Liver (tissue), 8 donors: ENCODE measurements at regions not wholly inside any gene's neighbourhood (a gene's known extent, or its start where the extent isn't known, plus 50 kb on each side); places are given as distances from the start of the nearest gene placed in this dataset.

Experiments used
- DNase-seq: peaks from one replicate; pipeline ENCODE4 v3.0.0-alpha.2; 2017; ENCODE audit warnings: low spot score
- H3K27ac ChIP-seq, 2 donors: one replicate each; pipeline ENCODE4 v1.7.0; 2013; ENCODE audit warnings: inconsistent platforms in 2 of 2, low read length in 2 of 2, control low read depth in 1 of 2, low read depth in 1 of 2, mild to moderate bottlenecking in 1 of 2
- H3K27me3 ChIP-seq, 4 donors: one replicate each; pipeline versions ENCODE4 v1.6.1 to v1.7.0; 2013; ENCODE audit warnings: low read length in 3 of 4, inconsistent platforms in 1 of 4, mild to moderate bottlenecking in 1 of 4, moderate library complexity in 1 of 4; ENCODE audit not compliant: control insufficient read depth in 4 of 4, insufficient read depth in 4 of 4
- H3K36me3 ChIP-seq, 4 donors: one replicate each; pipeline versions ENCODE4 v1.6.1 to v1.7.0; 2013; ENCODE audit warnings: low read length in 3 of 4, mild to moderate bottlenecking in 3 of 4, low read depth in 1 of 4, moderate library complexity in 1 of 4; ENCODE audit not compliant: control insufficient read depth in 4 of 4, insufficient read depth in 3 of 4
- H3K4me1 ChIP-seq, 4 donors: one replicate each; pipeline versions ENCODE4 v1.6.1 to v1.7.0; 2013; ENCODE audit warnings: low read length in 3 of 4, mild to moderate bottlenecking in 3 of 4, moderate library complexity in 1 of 4; ENCODE audit not compliant: control insufficient read depth in 4 of 4, insufficient read depth in 4 of 4
- H3K4me3 ChIP-seq, 3 donors: one replicate each; pipeline versions ENCODE4 v1.6.1 to v1.7.0; 2013; ENCODE audit warnings: low read length in 3 of 3, control low read depth in 1 of 3, low read depth in 1 of 3, mild to moderate bottlenecking in 1 of 3
- H3K9ac ChIP-seq, 2 donors: one replicate each; pipeline ENCODE4 v1.7.0; 2013; ENCODE audit warnings: low read length in 2 of 2, mild to moderate bottlenecking in 2 of 2, moderate library complexity in 2 of 2, control low read depth in 1 of 2, low read depth in 1 of 2
- H3K9me3 ChIP-seq, 4 donors: one replicate each; pipeline versions ENCODE4 v1.6.1 to v1.7.0; 2013; ENCODE audit warnings: low read length in 3 of 4; ENCODE audit not compliant: control insufficient read depth in 4 of 4
- EGR1 ChIP-seq, 2 donors: IDR thresholded peaks; 2 replicates each; pipeline ENCODE4 v1.6.1; 2016 to 2018; ENCODE audit warnings: antibody characterized with exemption in 2 of 2, low read depth in 2 of 2
- FOXA1 ChIP-seq: IDR thresholded peaks from 2 replicates; pipeline ENCODE4 v1.6.1; 2016; ENCODE audit warnings: antibody characterized with exemption
- FOXA2 ChIP-seq: IDR thresholded peaks from 2 replicates; pipeline ENCODE4 v1.6.1; 2016; ENCODE audit warnings: antibody characterized with exemption
- GABPA ChIP-seq, 2 donors: IDR thresholded peaks in 1 of 2; conservative IDR thresholded peaks in 1 of 2; 2 replicates each; pipeline ENCODE4 v1.6.1; 2016; ENCODE audit warnings: antibody characterized with exemption in 2 of 2, mild to moderate bottlenecking in 1 of 2, moderate library complexity in 1 of 2
- HNF4A ChIP-seq, 2 donors: conservative IDR thresholded peaks; 2 replicates each; pipeline ENCODE4 v1.6.1; 2016; ENCODE audit warnings: antibody characterized with exemption in 2 of 2, mild to moderate bottlenecking in 2 of 2
- JUND ChIP-seq, 2 donors: IDR thresholded peaks; 2 replicates each; pipeline ENCODE4 v1.6.1; 2016; ENCODE audit warnings: antibody characterized with exemption in 2 of 2
- NR2F2 ChIP-seq: IDR thresholded peaks from 2 replicates; pipeline ENCODE4 v1.6.1; 2016; ENCODE audit warnings: antibody characterized with exemption
- RAD21 ChIP-seq, 2 donors: IDR thresholded peaks; 2 replicates each; pipeline ENCODE4 v1.6.1; 2016; ENCODE audit warnings: antibody characterized with exemption in 2 of 2, mild to moderate bottlenecking in 2 of 2
- RXRA ChIP-seq, 2 donors: IDR thresholded peaks; 2 replicates each; pipeline ENCODE4 v1.6.1; 2017 to 2018; ENCODE audit warnings: antibody characterized with exemption in 2 of 2, mild to moderate bottlenecking in 1 of 2
- SP1 ChIP-seq: IDR thresholded peaks from 2 replicates; pipeline ENCODE4 v1.6.1; 2018; ENCODE audit warnings: antibody characterized with exemption, mild to moderate bottlenecking
- TAF1 ChIP-seq: conservative IDR thresholded peaks from 2 replicates; pipeline ENCODE4 v1.6.1; 2016; ENCODE audit warnings: antibody characterized with exemption, mild to moderate bottlenecking
- YY1 ChIP-seq: IDR thresholded peaks from 2 replicates; pipeline ENCODE4 v1.6.1; 2016; ENCODE audit warnings: antibody characterized with exemption, mild to moderate bottlenecking
- whole genome bisulfite sequencing: extraction: QIAGEN DNeasy Blood & Tissue Kit; methylation state at CpG from one replicate; pipeline ENCODE4 v1.1.7; 2013; 5-methylcytosine and 5-hydroxymethylcytosine counted together
- TF ChIP-seq, protein P1 (sequence below): IDR thresholded peaks from 2 replicates; pipeline ENCODE4 v1.6.1; 2016; ENCODE audit warnings: antibody characterized with exemption
- TF ChIP-seq, protein P2 (sequence below): fragments of 150-350 bp; IDR thresholded peaks from 2 replicates; pipeline ENCODE4 v1.5.1; 2017; ENCODE audit warnings: improper control_type of control experiment, low read depth, low read length; ENCODE audit not compliant: missing input control
- TF ChIP-seq, protein P3 (sequence below): IDR thresholded peaks from 2 replicates; pipeline ENCODE4 v1.6.1; 2016; ENCODE audit warnings: antibody characterized with exemption, mild to moderate bottlenecking
- TF ChIP-seq, protein P4 (sequence below): IDR thresholded peaks from 2 replicates; pipeline ENCODE4 v1.6.1; 2016; ENCODE audit warnings: antibody characterized with exemption
- donor health status: healthy.
- donor health status: healthy.
- donor health status: healthy.
- donor health status: healthy.
- donor health status: healthy.

DNA sequence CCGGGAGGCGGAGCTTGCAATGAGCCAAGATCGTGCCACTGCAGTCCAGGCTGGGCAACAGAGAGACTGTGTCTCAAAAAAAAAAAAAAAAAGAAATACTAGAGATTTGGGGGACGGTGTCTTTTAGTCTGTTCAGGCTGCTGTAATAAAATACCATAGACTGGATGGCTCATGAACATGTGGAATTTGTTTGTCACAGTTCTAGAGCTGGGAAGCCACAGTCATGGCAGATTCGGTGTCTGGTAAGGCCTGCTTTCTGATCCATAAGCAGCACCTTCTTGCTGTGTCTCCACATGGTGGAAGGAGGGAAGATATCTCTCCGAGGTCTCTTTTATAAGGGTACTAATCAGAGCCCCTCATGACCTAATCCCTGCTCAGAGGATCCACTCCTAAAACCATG is 102.7 kb upstream of the MKLN1 start:
- Histone ChIP-seq H3K36me3 (no peaks in the 10 kb centered on the region), H3K27ac (no peak overlapping the region), H3K9ac (no peak overlapping the region), H3K4me1 (peaks cover 2 to 18% (median 9%) of the 10 kb centered on the region in 4 donors), H3K9me3 (no peaks in the 10 kb centered on the region), H3K4me3 (no peak overlapping the region), H3K27me3 (no peaks in the 10 kb centered on the region)
- DNase-seq = no peak
- 95% methylated on average over 6 of the region's 6 CpGs for WGBS
- TF ChIP-seq FOXA1 (no peak), JUND (IDR thresholded peaks at IDR 0.05) (no peak), GABPA (IDR thresholded peaks at IDR 0.05 in 1 of 2, conservative IDR thresholded peaks at IDR 0.05 in 1 of 2) (no peak), YY1 (no peak), EGR1 (IDR thresholded peaks at IDR 0.05; ENCODE audit: low read depth in 2 of 2) (no peak)
- TF ChIP-seq, protein P1, sequence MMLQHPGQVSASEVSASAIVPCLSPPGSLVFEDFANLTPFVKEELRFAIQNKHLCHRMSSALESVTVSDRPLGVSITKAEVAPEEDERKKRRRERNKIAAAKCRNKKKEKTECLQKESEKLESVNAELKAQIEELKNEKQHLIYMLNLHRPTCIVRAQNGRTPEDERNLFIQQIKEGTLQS = no peak
- TF ChIP-seq, protein P2, sequence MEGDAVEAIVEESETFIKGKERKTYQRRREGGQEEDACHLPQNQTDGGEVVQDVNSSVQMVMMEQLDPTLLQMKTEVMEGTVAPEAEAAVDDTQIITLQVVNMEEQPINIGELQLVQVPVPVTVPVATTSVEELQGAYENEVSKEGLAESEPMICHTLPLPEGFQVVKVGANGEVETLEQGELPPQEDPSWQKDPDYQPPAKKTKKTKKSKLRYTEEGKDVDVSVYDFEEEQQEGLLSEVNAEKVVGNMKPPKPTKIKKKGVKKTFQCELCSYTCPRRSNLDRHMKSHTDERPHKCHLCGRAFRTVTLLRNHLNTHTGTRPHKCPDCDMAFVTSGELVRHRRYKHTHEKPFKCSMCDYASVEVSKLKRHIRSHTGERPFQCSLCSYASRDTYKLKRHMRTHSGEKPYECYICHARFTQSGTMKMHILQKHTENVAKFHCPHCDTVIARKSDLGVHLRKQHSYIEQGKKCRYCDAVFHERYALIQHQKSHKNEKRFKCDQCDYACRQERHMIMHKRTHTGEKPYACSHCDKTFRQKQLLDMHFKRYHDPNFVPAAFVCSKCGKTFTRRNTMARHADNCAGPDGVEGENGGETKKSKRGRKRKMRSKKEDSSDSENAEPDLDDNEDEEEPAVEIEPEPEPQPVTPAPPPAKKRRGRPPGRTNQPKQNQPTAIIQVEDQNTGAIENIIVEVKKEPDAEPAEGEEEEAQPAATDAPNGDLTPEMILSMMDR = no peak
- TF ChIP-seq, protein P3, sequence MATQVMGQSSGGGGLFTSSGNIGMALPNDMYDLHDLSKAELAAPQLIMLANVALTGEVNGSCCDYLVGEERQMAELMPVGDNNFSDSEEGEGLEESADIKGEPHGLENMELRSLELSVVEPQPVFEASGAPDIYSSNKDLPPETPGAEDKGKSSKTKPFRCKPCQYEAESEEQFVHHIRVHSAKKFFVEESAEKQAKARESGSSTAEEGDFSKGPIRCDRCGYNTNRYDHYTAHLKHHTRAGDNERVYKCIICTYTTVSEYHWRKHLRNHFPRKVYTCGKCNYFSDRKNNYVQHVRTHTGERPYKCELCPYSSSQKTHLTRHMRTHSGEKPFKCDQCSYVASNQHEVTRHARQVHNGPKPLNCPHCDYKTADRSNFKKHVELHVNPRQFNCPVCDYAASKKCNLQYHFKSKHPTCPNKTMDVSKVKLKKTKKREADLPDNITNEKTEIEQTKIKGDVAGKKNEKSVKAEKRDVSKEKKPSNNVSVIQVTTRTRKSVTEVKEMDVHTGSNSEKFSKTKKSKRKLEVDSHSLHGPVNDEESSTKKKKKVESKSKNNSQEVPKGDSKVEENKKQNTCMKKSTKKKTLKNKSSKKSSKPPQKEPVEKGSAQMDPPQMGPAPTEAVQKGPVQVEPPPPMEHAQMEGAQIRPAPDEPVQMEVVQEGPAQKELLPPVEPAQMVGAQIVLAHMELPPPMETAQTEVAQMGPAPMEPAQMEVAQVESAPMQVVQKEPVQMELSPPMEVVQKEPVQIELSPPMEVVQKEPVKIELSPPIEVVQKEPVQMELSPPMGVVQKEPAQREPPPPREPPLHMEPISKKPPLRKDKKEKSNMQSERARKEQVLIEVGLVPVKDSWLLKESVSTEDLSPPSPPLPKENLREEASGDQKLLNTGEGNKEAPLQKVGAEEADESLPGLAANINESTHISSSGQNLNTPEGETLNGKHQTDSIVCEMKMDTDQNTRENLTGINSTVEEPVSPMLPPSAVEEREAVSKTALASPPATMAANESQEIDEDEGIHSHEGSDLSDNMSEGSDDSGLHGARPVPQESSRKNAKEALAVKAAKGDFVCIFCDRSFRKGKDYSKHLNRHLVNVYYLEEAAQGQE = no peak

DNA sequence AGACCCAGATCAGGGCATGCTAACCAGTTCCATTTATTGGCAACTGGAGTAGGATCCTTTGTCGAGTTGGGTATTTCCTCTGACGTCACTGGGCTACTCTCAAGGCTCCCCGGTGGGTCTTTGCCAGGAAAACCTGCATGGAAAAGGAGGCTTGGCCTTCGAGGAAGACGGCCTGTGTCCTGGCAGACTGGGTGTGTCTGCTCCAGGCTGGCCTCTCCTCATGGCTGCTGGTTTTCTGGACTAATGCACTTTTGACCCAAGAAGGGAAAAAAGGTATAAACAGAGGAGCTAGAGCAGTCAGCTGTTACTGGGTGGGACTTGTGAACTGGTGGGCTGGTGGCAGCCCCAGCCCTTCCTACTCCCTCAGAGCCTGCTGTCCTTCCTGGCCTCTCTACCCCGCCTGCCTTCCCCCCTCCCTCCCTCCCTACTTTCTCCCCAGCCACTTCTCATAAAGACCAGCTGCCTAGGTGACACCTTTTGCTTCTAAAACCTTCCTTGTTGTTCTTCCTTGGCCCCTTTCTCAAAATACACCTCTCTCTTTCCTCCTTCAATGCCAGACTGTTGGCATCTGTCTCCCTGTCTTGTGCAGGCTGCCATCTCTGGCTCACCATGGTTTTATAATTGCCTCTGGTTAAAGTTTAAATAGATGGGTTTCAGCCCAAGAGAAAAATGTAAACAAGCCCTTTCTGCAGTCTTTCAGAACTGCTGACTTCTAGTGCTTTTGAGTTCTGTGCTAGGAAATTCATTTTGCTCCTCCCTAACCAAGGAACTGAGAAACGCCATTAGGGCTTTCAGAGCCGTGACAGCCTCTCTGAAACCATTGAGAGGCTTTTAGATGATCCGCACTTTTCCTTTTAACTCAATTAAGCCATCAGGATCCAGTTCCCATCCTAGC is 101.8 kb upstream of the MKLN1 start:
- WGBS = 45% methylated on average over 9 of the region's 9 CpGs
- H3K4me3 ChIP-seq = peak overlapping the region in 2 of 3 donors; percentile 17 to 19
- H3K27ac ChIP-seq = peak overlapping the region; percentile 36 to 73

More for the DNA sequence above, 101.8 kb upstream of the MKLN1 start:
- Histone ChIP-seq H3K4me1 (peaks cover 2 to 18% (median 9%) of the 10 kb centered on the region in 4 donors), H3K9ac (peak overlapping the region in 1 of 2 donors; percentile 63), H3K27me3 (no peaks in the 10 kb centered on the region), H3K9me3 (no peaks in the 10 kb centered on the region), H3K36me3 (no peaks in the 10 kb centered on the region)
- DNase-seq = no peak
- TF ChIP-seq FOXA1 (peak; percentile 62), YY1 (peak; percentile 82), RAD21 (IDR thresholded peaks at IDR 0.05) (peak; percentile 34 to 52), FOXA2 (peak; percentile 84), NR2F2 (no peak), RXRA (IDR thresholded peaks at IDR 0.05) (peak; percentile 19 to 33), SP1 (no peak), EGR1 (IDR thresholded peaks at IDR 0.05; ENCODE audit: low read depth in 2 of 2) (no peak), TAF1 (no peak), HNF4A (conservative IDR thresholded peaks at IDR 0.05) (peak; percentile 12 to 40), JUND (IDR thresholded peaks at IDR 0.05) (no peak)
- TF ChIP-seq, protein P3 = no peak
- TF ChIP-seq, protein P4, sequence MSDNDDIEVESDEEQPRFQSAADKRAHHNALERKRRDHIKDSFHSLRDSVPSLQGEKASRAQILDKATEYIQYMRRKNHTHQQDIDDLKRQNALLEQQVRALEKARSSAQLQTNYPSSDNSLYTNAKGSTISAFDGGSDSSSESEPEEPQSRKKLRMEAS = peak; percentile 24
